SK-N-SH treated with all-trans-retinoic acid at 6 μM for 48 hours (cell line): ENCODE measurements at regions not wholly inside any gene's neighbourhood (a gene's known extent, or its start where the extent isn't known, plus 50 kb on each side); places are given as distances from the start of the nearest gene placed in this dataset.

ENCODE experiments used
- BACH2 ChIP-seq: fragments of 250-450 bp; sonication (Bioruptor Pico); IDR thresholded peaks from 2 replicates; pipeline ENCODE4 v1.9.0; 2021; ENCODE audit warnings: mild to moderate bottlenecking, borderline replicate concordance
- CSRNP3 ChIP-seq: fragments of 250-450 bp; sonication (Bioruptor Pico); IDR thresholded peaks from 2 replicates; pipeline ENCODE4 v1.5.1; 2021; ENCODE audit warnings: mild to moderate bottlenecking, moderate library complexity
- GLIS3 ChIP-seq: fragments of 250-450 bp; sonication (Bioruptor Pico); IDR thresholded peaks from 2 replicates; pipeline ENCODE4 v1.5.0; 2020; ENCODE audit warnings: mild to moderate bottlenecking, moderate library complexity
- OSR1 ChIP-seq: fragments of 250-450 bp; sonication (Bioruptor Pico); IDR thresholded peaks from 2 replicates; pipeline ENCODE4 v1.8.0; 2022; ENCODE audit warnings: moderate library complexity, mild to moderate bottlenecking, inconsistent platforms
- PATZ1 ChIP-seq: fragments of 250-450 bp; sonication (Bioruptor Pico); IDR thresholded peaks from 2 replicates; pipeline ENCODE4 v1.8.0; 2020; ENCODE audit warnings: mild to moderate bottlenecking, moderate library complexity, borderline replicate concordance
- POU6F1 ChIP-seq: fragments of 250-450 bp; sonication (Bioruptor Pico); IDR thresholded peaks from 2 replicates; pipeline ENCODE4 v1.8.0; 2021; ENCODE audit warnings: low read depth, mild to moderate bottlenecking, moderate library complexity, borderline replicate concordance
- PPARA ChIP-seq: fragments of 250-450 bp; sonication (Bioruptor Pico); IDR thresholded peaks from 2 replicates; pipeline ENCODE4 v1.5.0; 2020; ENCODE audit warnings: mild to moderate bottlenecking, borderline replicate concordance
- ZC3H10 ChIP-seq: fragments of 250-450 bp; sonication (Bioruptor Pico); IDR thresholded peaks from 2 replicates; pipeline ENCODE4 v1.5.1; 2021; ENCODE audit warnings: mild to moderate bottlenecking, moderate library complexity
- ZFP3 ChIP-seq: fragments of 250-450 bp; sonication (Bioruptor Pico); IDR thresholded peaks from 2 replicates; pipeline ENCODE4 v1.5.0; 2020; ENCODE audit warnings: mild to moderate bottlenecking, moderate library complexity
- ZNF70 ChIP-seq: fragments of 450-650 bp; formaldehyde crosslinking; IDR thresholded peaks from 2 replicates; pipeline ENCODE4 v1.5.0; 2020; ENCODE audit warnings: mild to moderate bottlenecking, moderate library complexity

- no peak for TF ChIP-seq CSRNP3 (CRISPR knock-in tag)
- no peak for TF ChIP-seq ZFP3
- TF ChIP-seq POU6F1 (CRISPR knock-in tag) = no peak
- no peak for TF ChIP-seq GLIS3 (CRISPR knock-in tag)
- no peak for TF ChIP-seq OSR1
- TF ChIP-seq ZC3H10 (CRISPR knock-in tag) = no peak
- no peak for TF ChIP-seq BACH2
- no peak for TF ChIP-seq ZNF70
- TF ChIP-seq PATZ1 (CRISPR knock-in tag) = no peak
- TF ChIP-seq PPARA = no peak
These were observed 729.8 kb upstream of the ANO3 start for GRCh38 chr11:25602149-25602548.
